ENCODE measurements at regions not wholly inside any gene's neighbourhood (a gene's known extent, or its start where the extent isn't known, plus 50 kb on each side); places are given as distances from the start of the nearest gene placed in this dataset.

- Histone ChIP-seq H3K36me3 (replicated peaks) (no peaks in the 10 kb centered on the region), H3K4me3 (no peak overlapping the region), H3K27me3 (ENCODE audit: low read depth) (peaks cover 3% of the 10 kb centered on the region; the same call in 1 of the 2 replicates), H3K9me3 (peaks cover 11% of the 10 kb centered on the region), H3K4me1 (peaks cover 14% of the 10 kb centered on the region)
- no peak for DNase-seq (ENCODE audit: low spot score in 2 of 2)
- in situ Hi-C loops (cut with MboI; ENCODE audit: low sequenced_read_pairs): no loop called here
These were observed 131.2 kb upstream of the SMAD3 start for GRCh38 chr15:66933932-66934867.

DNA sequence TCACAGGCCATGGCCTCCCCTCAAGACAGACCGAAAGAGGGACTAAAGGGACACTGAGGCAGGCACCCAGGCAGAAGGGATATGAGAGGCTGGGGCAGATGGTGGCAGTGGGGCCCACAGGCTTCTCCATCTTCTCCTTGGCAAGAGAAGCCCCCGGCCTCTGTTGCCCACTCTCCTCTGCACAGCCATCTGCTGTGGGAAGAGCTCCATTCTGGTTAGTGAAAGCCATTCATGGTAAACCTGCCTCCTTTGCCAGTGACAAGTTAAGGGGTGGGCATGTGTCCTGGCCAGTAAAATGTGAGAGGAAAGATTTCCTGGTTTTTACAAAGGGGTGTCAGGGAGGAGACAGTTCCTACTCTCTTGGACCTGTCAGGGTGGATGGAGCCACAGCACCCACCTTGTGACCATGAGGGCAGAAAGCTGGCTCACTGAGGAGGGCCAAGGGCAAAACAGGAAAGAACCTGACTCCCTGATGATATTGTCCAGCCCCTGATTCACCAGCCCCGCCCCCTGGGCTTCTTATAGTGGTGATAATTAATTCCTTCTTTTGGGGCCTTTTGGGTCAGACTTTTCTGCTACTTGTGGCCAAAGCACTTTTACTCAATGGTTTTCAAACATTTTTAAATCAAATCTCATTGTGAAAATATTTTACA lies 130.4 kb upstream of the SMAD3 start:
- DNase-seq (ENCODE audit: low spot score in 2 of 2): no peak
- no peaks in the 10 kb centered on the region for H3K36me3 ChIP-seq (replicated peaks)
- peaks cover 4% of the 10 kb centered on the region; the same call in 1 of the 2 replicates for H3K27me3 ChIP-seq (ENCODE audit: low read depth)
- H3K4me1 ChIP-seq: peaks cover 14% of the 10 kb centered on the region
- H3K9me3 ChIP-seq: peaks cover 11% of the 10 kb centered on the region
- H3K4me3 ChIP-seq: no peak overlapping the region
- in situ Hi-C loops (cut with MboI; ENCODE audit: low sequenced_read_pairs): no loop called here

- in situ Hi-C loops (cut with MboI; ENCODE audit: low sequenced_read_pairs): no loop called here
- Histone ChIP-seq H3K4me1 (peaks cover 14% of the 10 kb centered on the region), H3K4me3 (no peak overlapping the region)
These were observed 129.7 kb upstream of the SMAD3 start for GRCh38 chr15:66935688-66936087.

GRCh38 chr15:66936109-66936860 lies 129.1 kb upstream of the SMAD3 start:
- Histone ChIP-seq H3K9me3 (peaks cover 11% of the 10 kb centered on the region), H3K27me3 (ENCODE audit: low read depth) (peaks cover 4% of the 10 kb centered on the region; the same call in 1 of the 2 replicates), H3K4me3 (no peak overlapping the region), H3K36me3 (replicated peaks) (no peaks in the 10 kb centered on the region), H3K4me1 (peaks cover 12% of the 10 kb centered on the region)
- no peak for DNase-seq (ENCODE audit: low spot score in 2 of 2)
- in situ Hi-C loops (cut with MboI; ENCODE audit: low sequenced_read_pairs): no loop called here

More at GRCh38 chr15:66935688-66936087, 129.7 kb upstream of the SMAD3 start:
- no peak for DNase-seq (ENCODE audit: low spot score in 2 of 2)
- Histone ChIP-seq H3K27me3 (ENCODE audit: low read depth) (peaks cover 4% of the 10 kb centered on the region; the same call in 1 of the 2 replicates), H3K9me3 (peaks cover 11% of the 10 kb centered on the region), H3K36me3 (replicated peaks) (no peaks in the 10 kb centered on the region)

GRCh38 chr15:66936861-66937582 lies 128.4 kb upstream of the SMAD3 start:
- in situ Hi-C loops (cut with MboI; ENCODE audit: low sequenced_read_pairs): no loop called here
- H3K4me3 ChIP-seq: no peak overlapping the region

GRCh38 chr15:66937588-66937987 lies 127.8 kb upstream of the SMAD3 start:
- no peak overlapping the region for H3K4me3 ChIP-seq
- H3K36me3 ChIP-seq (replicated peaks): no peaks in the 10 kb centered on the region
- peaks cover 11% of the 10 kb centered on the region for H3K9me3 ChIP-seq
- in situ Hi-C loops (cut with MboI; ENCODE audit: low sequenced_read_pairs): no loop called here
- DNase-seq (ENCODE audit: low spot score in 2 of 2): no peak
- no peaks in the 10 kb centered on the region for H3K4me1 ChIP-seq
- H3K27me3 ChIP-seq (ENCODE audit: low read depth): peaks cover 4% of the 10 kb centered on the region; the same call in 1 of the 2 replicates

More at GRCh38 chr15:66936861-66937582, 128.4 kb upstream of the SMAD3 start:
- peaks cover 11% of the 10 kb centered on the region for H3K9me3 ChIP-seq
- DNase-seq (ENCODE audit: low spot score in 2 of 2): no peak
- H3K27me3 ChIP-seq (ENCODE audit: low read depth): peaks cover 4% of the 10 kb centered on the region; the same call in 1 of the 2 replicates
- H3K36me3 ChIP-seq (replicated peaks): no peaks in the 10 kb centered on the region
- peaks cover 5% of the 10 kb centered on the region for H3K4me1 ChIP-seq

DNA sequence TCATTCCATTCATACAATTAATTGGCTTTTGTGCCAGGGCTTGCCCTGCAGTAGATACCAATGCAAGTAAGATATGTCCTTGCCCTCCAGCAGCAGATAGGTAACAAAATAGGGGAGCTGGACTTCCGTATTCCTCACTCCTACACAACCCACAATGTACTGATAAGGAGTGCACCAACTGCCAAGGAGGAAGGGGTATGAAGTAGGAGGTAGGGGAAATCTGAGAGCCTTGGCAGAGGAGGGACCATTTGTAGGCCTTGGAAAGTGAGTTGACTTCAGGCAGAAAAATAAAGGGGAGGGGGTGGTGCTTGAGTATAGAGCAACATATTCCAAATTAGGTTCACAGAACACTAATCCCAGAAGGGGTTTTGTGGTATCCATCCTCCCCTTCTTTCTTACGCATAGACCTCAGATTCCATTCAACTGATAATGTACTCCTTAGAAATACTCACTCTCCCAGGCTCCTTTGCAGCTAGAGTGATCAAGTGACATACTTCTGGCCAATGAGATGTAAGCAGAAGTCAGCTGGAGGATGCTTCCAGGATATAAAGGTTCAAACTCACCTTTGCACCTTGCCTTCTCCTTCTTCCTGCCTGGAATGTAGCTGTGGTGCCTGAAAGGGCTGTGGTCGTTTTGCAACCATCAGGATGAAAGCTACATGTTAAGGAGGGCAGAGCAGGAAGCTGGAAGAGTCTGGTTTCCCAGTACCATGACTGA lies 127.1 kb upstream of the SMAD3 start:
- H3K4me3 ChIP-seq: no peak overlapping the region
- peak in 1 of 2 experiments; percentile 20 for DNase-seq (ENCODE audit: low spot score in 2 of 2)
- no peaks in the 10 kb centered on the region for H3K4me1 ChIP-seq
- no peaks in the 10 kb centered on the region for H3K36me3 ChIP-seq (replicated peaks)
- peaks cover 4% of the 10 kb centered on the region; the same call in 1 of the 2 replicates for H3K27me3 ChIP-seq (ENCODE audit: low read depth)
- in situ Hi-C loops (cut with MboI; ENCODE audit: low sequenced_read_pairs): no loop called here
- H3K9me3 ChIP-seq: peaks cover 9% of the 10 kb centered on the region

DNA sequence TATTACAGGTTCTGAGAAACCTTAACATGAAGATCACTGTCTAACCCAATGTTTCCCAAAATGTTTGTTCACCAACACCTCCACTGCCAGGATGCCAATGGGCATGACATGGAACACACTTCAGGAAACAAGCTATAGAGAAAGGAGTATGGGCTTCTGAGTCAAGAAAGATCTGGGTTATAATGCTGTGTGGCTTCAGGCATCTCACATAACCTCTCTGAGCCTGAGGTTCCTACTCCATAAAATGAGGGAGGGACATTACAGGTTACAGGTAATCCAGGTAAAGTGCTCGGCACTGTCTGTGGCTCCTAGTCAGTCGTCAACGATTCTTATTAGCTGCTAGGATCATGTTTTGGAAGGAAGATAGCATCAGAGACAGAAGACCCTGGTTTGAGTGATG lies 126.4 kb upstream of the SMAD3 start:
- in situ Hi-C loops (cut with MboI; ENCODE audit: low sequenced_read_pairs): no loop called here
- no peaks in the 10 kb centered on the region for H3K4me1 ChIP-seq
- H3K4me3 ChIP-seq: no peak overlapping the region
- no peak for DNase-seq (ENCODE audit: low spot score in 2 of 2)
- H3K36me3 ChIP-seq (replicated peaks): no peaks in the 10 kb centered on the region
- peaks cover 4% of the 10 kb centered on the region; the same call in 1 of the 2 replicates for H3K27me3 ChIP-seq (ENCODE audit: low read depth)
- peaks cover 3% of the 10 kb centered on the region; the same call in 1 of the 2 replicates for H3K9me3 ChIP-seq

- H3K27me3 ChIP-seq (ENCODE audit: low read depth): peaks cover 4% of the 10 kb centered on the region; the same call in 1 of the 2 replicates
- DNase-seq (ENCODE audit: low spot score in 2 of 2): no peak
- in situ Hi-C loops (cut with MboI; ENCODE audit: low sequenced_read_pairs): no loop called here
- no peaks in the 10 kb centered on the region for H3K36me3 ChIP-seq (replicated peaks)
- no peak overlapping the region for H3K4me3 ChIP-seq
- no peaks in the 10 kb centered on the region for H3K4me1 ChIP-seq
- H3K9me3 ChIP-seq: peaks cover 3% of the 10 kb centered on the region; the same call in 1 of the 2 replicates
These were observed 125.9 kb upstream of the SMAD3 start for GRCh38 chr15:66939451-66940023.

GRCh38 chr15:66940368-66940767 lies 125.0 kb upstream of the SMAD3 start:
- no peaks in the 10 kb centered on the region for H3K4me1 ChIP-seq
- no peaks in the 10 kb centered on the region for H3K36me3 ChIP-seq (replicated peaks)
- in situ Hi-C loops (cut with MboI; ENCODE audit: low sequenced_read_pairs): no loop called here
- peaks cover 4% of the 10 kb centered on the region; the same call in 1 of the 2 replicates for H3K27me3 ChIP-seq (ENCODE audit: low read depth)
- DNase-seq (ENCODE audit: low spot score in 2 of 2): no peak
- no peak overlapping the region for H3K4me3 ChIP-seq
- H3K9me3 ChIP-seq: peaks cover 3% of the 10 kb centered on the region; the same call in 1 of the 2 replicates

GRCh38 chr15:66941108-66941711 lies 124.2 kb upstream of the SMAD3 start:
- no peaks in the 10 kb centered on the region for H3K4me1 ChIP-seq
- in situ Hi-C loops (cut with MboI; ENCODE audit: low sequenced_read_pairs): no loop called here
- DNase-seq (ENCODE audit: low spot score in 2 of 2): no peak
- no peak overlapping the region for H3K4me3 ChIP-seq
- peaks cover 4% of the 10 kb centered on the region; the same call in 1 of the 2 replicates for H3K27me3 ChIP-seq (ENCODE audit: low read depth)
- H3K36me3 ChIP-seq (replicated peaks): no peaks in the 10 kb centered on the region
- H3K9me3 ChIP-seq: peaks cover 3% of the 10 kb centered on the region; the same call in 1 of the 2 replicates

GRCh38 chr15:66941791-66942190 lies 123.6 kb upstream of the SMAD3 start:
- no peaks in the 10 kb centered on the region for H3K36me3 ChIP-seq (replicated peaks)
- no peak for DNase-seq (ENCODE audit: low spot score in 2 of 2)
- no peaks in the 10 kb centered on the region for H3K4me1 ChIP-seq
- H3K9me3 ChIP-seq: peaks cover 3% of the 10 kb centered on the region; the same call in 1 of the 2 replicates
- in situ Hi-C loops (cut with MboI; ENCODE audit: low sequenced_read_pairs): no loop called here
- peaks cover 4% of the 10 kb centered on the region; the same call in 1 of the 2 replicates for H3K27me3 ChIP-seq (ENCODE audit: low read depth)
- no peak overlapping the region for H3K4me3 ChIP-seq
